Natural killer cell (primary cell): ENCODE measurements at regions not wholly inside any gene's neighbourhood (a gene's known extent, or its start where the extent isn't known, plus 50 kb on each side); places are given as distances from the start of the nearest gene placed in this dataset.

Experiments
- ATAC-seq, 3 donors: fragments of 150-1000 bp in 2 of 3; fragments of 200-7000 bp in 1 of 3; cut with Tn5 transposase; 1 replicate in 1 of 3; 2 replicates in 2 of 3; pipeline ENCODE4 v1.10.0; 2021; ENCODE audit warnings: mild to moderate bottlenecking in 2 of 3, moderate library complexity in 2 of 3
- DNase-seq, 2 donors: peaks; one replicate each; pipeline versions ENCODE4 v3.0.0 to v3.0.0-alpha.2; 2013 to 2021; ENCODE audit warnings: mixed read lengths in 1 of 2
- H3K27ac ChIP-seq: one replicate; pipeline ENCODE4 v1.5.1; 2013; ENCODE audit warnings: mild to moderate bottlenecking, low read length
- H3K27me3 ChIP-seq: one replicate; pipeline ENCODE4 v1.6.1; 2013; ENCODE audit warnings: low read length; ENCODE audit not compliant: control insufficient read depth, insufficient read depth
- H3K36me3 ChIP-seq: one replicate; pipeline ENCODE4 v1.6.1; 2013; ENCODE audit warnings: low read length; ENCODE audit not compliant: control insufficient read depth, insufficient read depth
- H3K4me1 ChIP-seq: one replicate; pipeline ENCODE4 v1.6.1; 2013; ENCODE audit warnings: low read length; ENCODE audit not compliant: control insufficient read depth, insufficient read depth
- H3K4me3 ChIP-seq: one replicate; pipeline ENCODE4 v1.5.1; 2013; ENCODE audit warnings: low read length
- H3K9me3 ChIP-seq: one replicate; pipeline ENCODE4 v1.6.1; 2013; ENCODE audit warnings: low read length; ENCODE audit not compliant: control insufficient read depth, insufficient read depth
- H3K27ac Mint-ChIP-seq, 2 donors: one replicate each; pipeline ENCODE4 v1.8.0; 2022; ENCODE audit warnings: mild to moderate bottlenecking in 2 of 2, mixed read lengths in 2 of 2, moderate library complexity in 1 of 2
- H3K27me3 Mint-ChIP-seq, 2 donors: one replicate each; pipeline ENCODE4 v1.8.0; 2022; ENCODE audit warnings: low read depth in 2 of 2, mixed read lengths in 2 of 2
- H3K36me3 Mint-ChIP-seq: one replicate; pipeline ENCODE4 v1.8.0; 2022; ENCODE audit warnings: mixed read lengths
- H3K4me1 Mint-ChIP-seq, 2 donors: one replicate each; pipeline ENCODE4 v1.8.0; 2022; ENCODE audit warnings: mixed read lengths in 2 of 2
- H3K4me3 Mint-ChIP-seq: one replicate; pipeline ENCODE4 v1.8.0; 2022; ENCODE audit warnings: mild to moderate bottlenecking, moderate library complexity, mixed read lengths
- H3K9me3 Mint-ChIP-seq, 2 donors: one replicate each; pipeline ENCODE4 v1.8.0; 2022; ENCODE audit warnings: mixed read lengths in 2 of 2
- CTCF ChIP-seq: fragments of 200-600 bp; IDR thresholded peaks from one replicate; pipeline ENCODE4 v1.8.0; 2022; ENCODE audit warnings: antibody characterized with exemption
- WGBS: methylation state at CpG from one replicate; pipeline ENCODE4 v1.1.7; 2013; ENCODE audit warnings: missing lambda C conversion rate; ENCODE audit not compliant: insufficient coverage; 5-methylcytosine and 5-hydroxymethylcytosine counted together
- intact Hi-C: fragments of 100-400 bp; cut with micrococcal nuclease; formaldehyde crosslinking; loops from one replicate; pipeline ENCODE4 v1.14.2; 2022

DNA sequence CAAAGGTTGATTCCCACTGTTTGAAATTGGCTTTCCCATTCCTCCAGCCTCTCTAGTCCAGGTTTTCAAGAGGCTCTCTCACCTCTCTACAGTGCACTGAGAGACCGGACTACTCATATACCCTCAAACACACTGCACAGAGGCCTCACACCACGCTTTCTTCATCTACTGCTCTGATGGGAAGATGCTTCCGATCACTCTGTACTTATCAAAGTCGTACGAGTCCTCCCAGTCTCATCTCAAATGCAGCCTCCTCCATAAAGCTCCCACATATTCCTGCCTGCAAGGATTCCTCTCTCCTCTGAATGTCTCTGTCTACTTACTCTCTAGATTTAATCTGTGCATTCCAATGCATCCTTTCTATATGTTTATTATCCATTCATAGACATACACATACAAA is 164.4 kb downstream of the EFNB2 start:
- no peak for ATAC-seq
- peaks cover 0 to 2% of the 10 kb centered on the region in 2 donors for H3K9me3 Mint-ChIP-seq
- no peaks in the 10 kb centered on the region for H3K4me1 ChIP-seq
- WGBS: 92% methylated on average over 5 of the region's 5 CpGs
- no peak overlapping the region for H3K4me3 ChIP-seq
- H3K36me3 Mint-ChIP-seq: no peaks in the 10 kb centered on the region
- no peak for TF ChIP-seq CTCF
- no peaks in the 10 kb centered on the region for H3K27me3 ChIP-seq
- no peaks in the 10 kb centered on the region for H3K4me1 Mint-ChIP-seq
- no peak for DNase-seq
- H3K27me3 Mint-ChIP-seq: no peaks in the 10 kb centered on the region
- no peaks in the 10 kb centered on the region for H3K36me3 ChIP-seq
- intact Hi-C loops: no loop called here
- no peaks in the 10 kb centered on the region for H3K9me3 ChIP-seq
- no peak overlapping the region for H3K27ac ChIP-seq
- H3K27ac Mint-ChIP-seq: no peak overlapping the region
- no peak overlapping the region for H3K4me3 Mint-ChIP-seq

DNA sequence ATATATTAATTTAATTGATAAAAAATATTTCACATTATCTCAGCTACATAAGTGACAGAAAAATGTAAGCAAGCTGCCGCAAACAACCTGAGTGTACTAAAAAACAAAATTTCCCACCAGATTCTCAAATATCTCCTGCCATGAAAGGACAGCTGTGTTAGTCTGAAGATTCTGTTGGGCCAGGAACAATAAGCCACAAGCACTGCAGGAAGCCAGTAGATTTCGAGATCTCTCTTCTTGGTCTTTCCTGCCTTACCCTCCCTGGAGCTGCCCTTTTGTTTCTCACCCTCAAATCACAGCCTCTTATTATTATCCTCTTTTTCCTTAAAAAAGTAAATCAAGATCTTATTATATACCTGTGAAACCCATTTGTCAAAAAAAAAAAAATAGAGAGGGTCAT is 165.6 kb downstream of the EFNB2 start:
- no peaks in the 10 kb centered on the region for H3K27me3 Mint-ChIP-seq
- H3K4me3 Mint-ChIP-seq: no peak overlapping the region
- intact Hi-C loops: no loop called here
- WGBS: 8% methylated on average over 1 of the region's 2 CpGs
- no peaks in the 10 kb centered on the region for H3K4me1 Mint-ChIP-seq
- no peaks in the 10 kb centered on the region for H3K9me3 ChIP-seq
- ATAC-seq: no peak
- peaks cover 0 to 2% of the 10 kb centered on the region in 2 donors for H3K9me3 Mint-ChIP-seq
- H3K4me3 ChIP-seq: no peak overlapping the region
- no peak for TF ChIP-seq CTCF
- H3K36me3 Mint-ChIP-seq: no peaks in the 10 kb centered on the region
- no peaks in the 10 kb centered on the region for H3K4me1 ChIP-seq
- H3K27me3 ChIP-seq: no peaks in the 10 kb centered on the region
- no peak overlapping the region for H3K27ac Mint-ChIP-seq
- no peak for DNase-seq
- H3K27ac ChIP-seq: no peak overlapping the region
- no peaks in the 10 kb centered on the region for H3K36me3 ChIP-seq

- H3K27me3 Mint-ChIP-seq: no peaks in the 10 kb centered on the region
These were observed 166.4 kb downstream of the EFNB2 start for GRCh38 chr13:106369091-106369490.

More at GRCh38 chr13:106369091-106369490, 166.4 kb downstream of the EFNB2 start:
- Histone ChIP-seq H3K27me3 (no peaks in the 10 kb centered on the region), H3K4me3 (no peak overlapping the region), H3K4me1 (no peaks in the 10 kb centered on the region), H3K27ac (no peak overlapping the region), H3K9me3 (no peaks in the 10 kb centered on the region), H3K36me3 (no peaks in the 10 kb centered on the region)
- Mint-ChIP-seq H3K9me3 (peaks cover 0 to 2% of the 10 kb centered on the region in 2 donors), H3K27ac (no peak overlapping the region), H3K36me3 (no peaks in the 10 kb centered on the region), H3K4me1 (no peaks in the 10 kb centered on the region), H3K4me3 (no peak overlapping the region)
- no peak for TF ChIP-seq CTCF
- ATAC-seq (no peak), DNase-seq (no peak)
- WGBS: 89% methylated on average over 5 of the region's 6 CpGs
- intact Hi-C loops: no loop called here
